Inflammatory macrophage treated with lipopolysaccharide for 4 hours (primary cell): ENCODE measurements at regions not wholly inside any gene's neighbourhood (a gene's known extent, or its start where the extent isn't known, plus 50 kb on each side); places are given as distances from the start of the nearest gene placed in this dataset.

Experiments used
- DNase-seq: peaks from one replicate; pipeline ENCODE4 v3.0.0-alpha.2; 2020

DNA sequence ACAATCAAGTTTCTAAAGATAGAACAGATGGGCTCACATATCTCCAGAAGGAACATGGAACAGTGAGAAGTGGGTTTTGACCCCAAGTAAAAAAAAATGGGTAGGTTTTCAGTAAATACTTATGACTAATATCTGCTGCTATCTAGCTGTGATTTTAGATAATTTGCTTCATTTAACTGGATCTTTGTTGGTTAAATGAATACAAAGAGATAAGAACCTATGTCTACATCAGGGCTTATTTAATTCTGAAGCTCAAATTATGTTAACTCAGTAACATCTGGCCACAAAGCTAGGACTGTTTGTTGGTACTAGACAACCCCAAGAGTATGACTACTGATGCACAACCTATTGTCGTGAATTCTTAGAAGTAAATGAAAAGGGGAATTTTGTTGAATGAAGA is 144.4 kb upstream of the SESN3 start:
- DNase-seq = no peak

DNA sequence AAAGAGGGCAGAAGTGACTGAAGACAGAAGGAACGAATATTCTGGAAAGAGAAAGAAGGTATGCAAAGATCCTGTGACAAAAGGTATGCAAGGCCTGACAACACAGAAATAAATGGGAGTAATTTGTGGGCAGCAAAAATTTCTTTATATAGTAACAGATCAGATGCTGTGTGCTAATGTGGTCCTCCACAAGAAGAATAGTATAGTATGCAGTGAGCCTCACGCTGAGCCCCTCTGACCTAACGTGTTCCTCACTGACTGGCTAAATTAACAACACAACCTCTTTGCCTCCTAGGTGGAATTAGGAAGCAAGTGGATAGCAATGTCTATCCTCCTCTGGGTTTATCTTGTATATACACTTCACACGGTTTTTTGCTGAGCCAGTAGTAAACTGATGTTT is 143.1 kb upstream of the SESN3 start:
- no peak for DNase-seq

DNA sequence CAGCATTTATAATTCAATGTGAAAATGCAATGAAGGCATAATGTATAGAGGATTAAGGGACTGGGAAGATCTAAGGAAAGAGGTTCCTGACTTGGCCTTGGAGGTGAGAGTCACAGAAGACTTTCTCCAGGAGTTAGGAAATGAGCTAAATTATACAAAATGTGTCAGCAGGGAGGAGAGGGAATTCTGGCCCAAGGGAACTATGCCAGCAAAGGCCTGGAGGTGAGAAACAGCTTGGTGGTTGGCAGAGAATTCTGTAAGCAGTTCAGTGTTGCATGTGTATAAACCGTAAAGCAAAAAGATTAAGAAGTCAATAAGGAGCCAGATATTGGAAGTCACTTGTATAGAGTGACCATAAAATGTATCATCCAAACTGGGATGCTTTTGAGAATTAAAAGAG is 142.2 kb upstream of the SESN3 start:
- no peak for DNase-seq

DNA sequence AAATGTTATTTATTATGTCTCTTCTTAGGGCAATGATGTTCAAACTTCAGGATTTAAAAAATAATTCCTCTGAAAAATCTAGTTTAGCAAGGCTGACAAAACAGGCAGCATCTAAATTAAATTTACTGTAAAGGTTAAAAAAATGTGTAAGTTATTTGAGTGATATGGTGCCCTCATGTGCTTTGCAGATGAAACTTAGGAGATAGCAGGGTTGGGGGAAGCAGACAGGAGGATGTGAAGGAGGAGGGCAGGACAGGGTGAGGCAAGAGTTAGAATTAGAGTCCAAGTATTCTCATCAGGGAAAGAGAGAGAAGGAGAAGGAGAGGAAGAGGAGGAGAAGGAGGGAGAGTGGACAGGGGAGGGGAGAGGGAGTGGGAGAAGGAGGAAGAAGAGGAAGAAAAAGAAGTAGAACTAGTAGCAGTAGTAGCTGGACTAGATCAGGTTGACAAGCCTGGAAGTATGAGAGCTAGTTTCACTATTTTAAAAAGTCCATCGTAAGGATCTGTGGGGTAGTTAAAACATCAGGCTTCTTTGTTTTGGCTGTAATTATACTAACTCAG is 141.2 kb upstream of the SESN3 start:
- no peak for DNase-seq

DNA sequence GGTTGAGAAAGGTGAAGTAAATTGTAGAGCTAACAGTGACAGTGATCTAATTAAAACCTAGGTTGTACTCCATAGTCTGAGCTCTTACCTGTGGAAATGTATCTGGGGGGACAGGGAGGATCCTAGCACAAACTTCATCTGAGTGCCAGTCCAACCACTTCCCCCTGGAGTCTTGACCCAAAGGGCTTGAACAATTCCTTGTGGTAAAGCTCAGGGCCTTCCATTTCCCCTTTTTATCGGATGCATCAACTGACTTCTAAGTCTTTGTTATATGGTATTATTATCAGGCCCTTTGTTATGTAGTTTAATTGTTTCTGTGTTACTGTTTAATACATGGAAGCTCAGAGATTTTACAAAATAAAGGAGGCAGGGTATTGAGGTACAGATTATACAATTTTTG is 140.2 kb upstream of the SESN3 start:
- DNase-seq = peak; percentile 62

DNA sequence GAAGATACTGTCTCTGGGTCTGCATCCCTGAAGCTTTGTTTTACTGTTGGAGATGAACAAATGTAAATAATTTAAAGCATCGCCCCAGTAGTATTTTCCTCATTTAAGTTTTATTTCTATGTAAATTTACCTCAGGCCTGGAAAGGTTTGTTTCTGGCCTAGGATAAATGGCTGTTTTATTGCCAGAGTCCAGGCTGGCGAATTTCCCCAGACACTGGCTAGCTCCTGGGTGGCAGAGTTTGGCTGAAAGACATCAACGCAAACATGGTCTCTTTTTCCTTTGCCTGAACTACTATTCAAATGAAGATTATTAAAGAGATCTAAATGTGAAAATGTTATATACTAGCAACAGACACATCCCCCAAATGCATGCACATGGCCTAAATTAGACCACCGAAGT is 136.7 kb upstream of the SESN3 start:
- DNase-seq = no peak

DNA sequence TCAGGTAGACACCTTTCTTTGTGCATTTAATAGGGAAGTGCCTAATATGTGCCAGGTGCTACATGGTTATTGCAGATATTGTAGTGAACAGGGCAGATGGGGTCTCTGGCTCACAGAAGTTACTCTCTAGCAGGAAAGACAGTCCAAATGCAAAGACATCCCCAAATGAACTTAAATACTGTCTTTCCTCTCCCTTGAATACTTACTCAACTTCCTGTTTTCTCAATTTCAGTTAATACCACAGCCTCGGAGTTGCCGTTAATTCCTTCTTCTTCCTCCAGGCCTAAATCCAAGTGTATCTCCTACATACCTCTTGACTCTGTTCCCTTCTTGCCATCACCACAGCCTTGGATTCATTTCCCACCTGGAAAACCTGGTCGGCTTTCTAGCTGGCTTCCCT is 134.3 kb upstream of the SESN3 start:
- DNase-seq = peak; percentile 66

DNA sequence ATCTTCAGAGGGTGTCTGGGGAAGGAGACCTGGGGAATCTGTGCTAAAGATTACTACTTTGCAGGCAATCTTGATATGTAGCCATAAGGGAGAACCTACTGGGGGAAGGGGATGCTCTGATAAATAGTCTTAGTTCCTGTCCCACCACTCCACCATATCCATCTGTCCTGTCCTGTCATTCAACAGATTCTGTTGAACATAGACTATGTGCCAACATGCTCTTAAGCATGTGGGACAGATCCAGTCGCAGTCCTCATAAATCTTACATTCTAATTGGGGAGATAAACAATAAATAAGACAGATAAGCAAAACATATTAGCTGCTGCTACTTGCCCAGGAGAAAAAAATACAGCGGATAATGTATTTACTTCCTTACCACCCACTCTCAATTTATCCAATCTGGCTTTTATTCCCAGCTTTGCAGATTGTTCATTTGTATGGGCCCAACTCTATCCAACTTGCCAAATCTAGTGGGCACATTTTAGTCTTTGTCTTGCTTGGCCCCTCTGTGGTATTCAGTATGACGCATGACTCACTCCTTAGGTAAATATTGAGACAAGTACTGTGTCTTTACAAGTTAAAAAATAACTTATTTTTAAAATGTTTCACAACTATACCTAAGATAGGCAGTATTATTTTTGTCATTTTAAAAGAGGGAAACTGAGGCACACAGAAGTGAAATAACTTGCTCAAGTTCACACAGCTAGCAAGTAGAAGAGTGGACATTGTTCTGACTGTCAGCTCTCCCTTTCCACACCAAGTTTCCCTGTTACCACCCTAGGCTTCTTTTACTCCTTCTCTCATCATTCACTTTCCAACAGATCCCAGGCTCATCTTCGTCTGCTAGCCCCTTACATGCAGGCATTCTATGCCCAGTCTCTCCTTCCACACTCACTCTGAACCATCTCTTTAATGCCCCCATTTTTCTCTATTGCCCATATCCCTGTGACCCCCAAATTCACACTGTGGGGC is 133.6 kb upstream of the SESN3 start:
- DNase-seq = no peak

DNA sequence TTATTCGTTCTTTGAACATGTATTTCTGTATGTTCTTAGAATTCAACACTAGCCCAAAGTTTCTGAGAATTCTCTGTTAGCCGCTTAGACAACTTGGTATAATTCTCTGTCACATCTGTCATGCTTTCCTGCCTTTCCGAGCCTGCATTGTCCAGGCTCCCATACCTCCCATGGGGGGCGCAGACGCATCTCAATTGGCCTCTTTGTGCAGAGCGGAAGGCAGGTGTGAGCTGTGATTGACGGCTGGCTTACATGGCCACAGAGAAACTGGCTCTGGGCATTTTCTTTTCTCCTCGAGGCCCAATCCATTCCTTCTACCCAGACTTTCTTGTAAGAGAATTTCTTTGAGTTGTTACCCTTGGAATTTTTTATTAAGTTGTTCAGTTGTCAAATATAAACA is 132.7 kb upstream of the SESN3 start:
- DNase-seq = no peak

DNA sequence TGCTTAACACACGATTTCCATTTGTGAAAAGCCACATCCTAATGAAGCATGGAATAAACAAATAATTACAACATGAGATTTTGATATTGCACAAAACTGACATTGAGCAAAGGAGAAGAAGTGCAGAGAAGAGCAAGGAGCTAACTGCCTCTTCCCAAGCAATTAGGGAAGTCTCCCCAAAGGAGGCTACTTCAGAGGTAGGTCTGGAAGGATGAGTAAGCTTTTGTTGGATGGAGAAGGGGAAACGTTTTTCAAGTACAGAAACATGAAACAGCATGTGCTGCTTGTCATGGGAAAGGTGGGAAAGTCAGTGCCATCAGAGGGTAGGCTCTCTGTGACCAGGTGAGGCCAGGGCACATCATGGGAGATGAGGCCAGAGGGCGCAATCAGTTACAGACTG is 132.2 kb upstream of the SESN3 start:
- DNase-seq = peak; percentile 84

DNA sequence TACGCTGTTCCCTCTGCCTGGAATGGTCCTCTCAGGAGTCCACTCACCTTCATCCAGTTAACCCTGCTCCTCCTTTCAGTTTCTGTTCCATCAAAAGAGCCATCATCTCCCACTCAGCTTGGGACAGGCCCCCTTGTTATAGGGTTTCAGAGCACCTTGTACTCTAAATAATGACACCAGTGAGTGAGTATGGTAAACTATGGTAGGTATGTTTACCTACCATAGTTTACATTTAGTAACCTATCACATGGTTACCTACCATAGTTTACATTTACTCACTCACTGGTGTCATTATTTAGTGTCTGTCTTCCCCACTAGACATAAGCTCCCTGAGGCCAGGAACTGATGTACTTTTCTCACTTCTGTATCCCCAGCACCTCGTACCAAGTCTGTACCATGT is 130.2 kb upstream of the SESN3 start:
- DNase-seq = no peak

DNA sequence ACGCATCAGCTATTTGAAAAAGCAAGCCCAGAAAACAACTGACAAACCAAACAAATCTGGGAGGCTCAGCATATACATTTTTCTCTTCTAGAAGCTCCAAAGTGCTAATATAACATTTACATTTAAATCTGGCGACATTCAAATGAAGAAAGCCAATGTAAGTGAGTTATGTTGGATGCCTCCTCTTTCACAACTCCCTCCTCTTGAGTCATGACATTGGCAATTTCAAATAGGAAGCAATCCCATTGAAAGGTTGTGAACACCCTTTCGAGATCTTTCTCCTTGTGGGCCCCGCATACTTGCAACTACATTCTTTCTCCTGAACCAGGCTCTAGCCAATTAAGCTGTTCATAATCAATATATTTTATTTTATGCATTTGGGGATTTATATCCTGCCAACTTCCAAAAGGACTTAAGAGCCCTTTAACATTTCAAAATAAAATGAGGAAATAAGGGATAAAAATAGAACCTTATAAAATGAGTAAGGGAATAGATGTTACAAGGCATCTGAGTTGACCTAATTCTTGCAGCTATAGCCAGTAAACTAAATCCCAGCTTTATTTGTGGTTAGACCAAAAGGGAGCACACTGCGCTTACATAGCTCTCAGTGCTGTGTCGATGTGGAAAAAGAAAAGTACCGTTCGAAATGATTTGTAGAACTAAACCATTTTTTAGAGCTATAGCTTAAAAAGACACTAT is 129.5 kb upstream of the SESN3 start:
- peak; percentile 82 for DNase-seq

DNA sequence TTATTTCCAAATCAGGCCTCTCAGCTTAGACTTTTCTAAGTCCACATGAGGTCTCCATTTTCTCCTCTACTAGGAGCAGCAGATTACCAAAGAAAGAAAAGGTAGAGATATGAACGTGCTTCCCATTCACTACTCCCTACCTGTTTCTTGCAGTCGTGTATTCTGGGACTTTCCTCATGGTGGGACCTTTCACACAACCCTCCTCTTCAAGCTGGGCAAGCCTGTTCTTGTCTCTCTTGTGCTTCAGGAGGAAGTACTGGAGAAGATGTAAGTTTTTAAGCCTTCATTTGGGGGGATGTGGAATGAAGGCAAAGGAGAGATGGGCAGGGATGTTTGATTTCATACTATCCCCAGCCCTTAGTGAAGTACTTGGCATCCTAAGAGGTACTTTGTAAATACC is 128.8 kb upstream of the SESN3 start:
- no peak for DNase-seq

DNA sequence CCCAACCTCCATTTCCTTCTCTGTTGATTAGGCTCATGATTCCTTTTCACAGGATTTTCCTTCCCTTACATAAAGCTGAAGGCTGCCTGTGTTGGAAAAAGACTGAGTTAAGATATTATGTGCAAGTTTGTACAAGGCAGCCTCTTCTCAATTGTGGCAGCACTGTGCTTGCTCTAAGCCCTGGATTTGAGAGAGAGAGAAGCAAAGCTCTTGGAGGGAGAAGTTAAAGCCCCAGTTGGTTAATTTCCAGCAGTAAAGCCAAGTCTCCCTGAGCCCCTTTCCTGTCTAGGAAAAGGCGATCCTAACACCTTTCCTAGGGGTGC is 128.3 kb upstream of the SESN3 start:
- no peak for DNase-seq

DNA sequence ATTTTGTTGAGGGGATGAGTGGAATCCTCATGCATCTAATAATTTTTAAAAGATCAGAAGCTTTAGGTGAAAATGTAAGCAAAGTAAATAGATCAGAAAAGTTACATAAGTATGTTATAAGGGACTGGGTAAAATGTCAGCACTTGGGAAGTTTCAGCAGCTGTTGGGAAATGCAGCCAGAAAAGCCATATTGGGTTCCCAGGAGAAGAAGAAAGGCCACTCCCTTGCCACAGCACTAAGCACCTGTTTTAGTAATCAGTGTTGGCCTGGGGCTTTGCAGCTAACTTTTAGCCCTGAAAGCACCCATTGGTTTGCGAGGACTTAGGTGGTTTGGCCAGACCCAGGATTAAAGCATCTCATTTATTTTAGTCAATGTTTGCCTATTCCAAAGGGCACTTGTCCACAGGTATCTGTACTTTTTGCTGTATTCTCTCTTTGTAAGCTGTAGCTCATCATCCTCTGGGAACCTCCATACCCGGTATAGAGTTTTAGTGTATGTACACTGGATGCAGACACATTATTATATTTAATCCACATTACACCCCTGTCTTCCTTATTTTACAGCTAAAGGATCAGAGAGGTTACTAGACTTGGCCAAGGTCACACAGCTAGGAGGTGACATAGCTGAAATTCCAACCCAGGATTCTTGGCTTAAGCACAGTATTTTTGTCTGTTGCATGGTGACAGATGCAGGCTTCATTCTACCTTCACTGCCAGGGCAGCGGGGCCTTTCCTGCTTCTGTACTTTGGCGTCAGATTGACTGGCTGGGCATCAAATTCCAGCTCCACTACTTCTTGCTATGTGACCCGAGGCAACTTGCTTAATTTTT is 127.7 kb upstream of the SESN3 start:
- no peak for DNase-seq

DNA sequence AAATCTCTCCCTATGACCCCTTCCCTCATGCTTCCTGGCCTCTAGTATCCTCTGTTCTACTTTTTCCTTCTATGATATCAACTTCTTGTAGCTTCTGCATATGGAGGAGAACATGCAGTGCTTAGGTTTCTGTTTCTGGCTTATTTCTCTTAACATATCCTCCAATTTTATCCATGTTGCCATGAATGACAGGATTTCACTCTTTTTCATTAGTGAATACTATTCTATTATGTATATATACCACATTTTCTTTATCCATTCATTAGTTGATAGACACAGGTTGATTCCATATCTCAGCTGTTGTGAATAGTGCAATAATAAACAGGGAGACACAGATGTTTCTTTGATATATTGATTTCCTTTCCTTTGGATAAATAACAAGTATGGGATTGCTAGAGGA is 123.3 kb upstream of the SESN3 start:
- no peak for DNase-seq

DNA sequence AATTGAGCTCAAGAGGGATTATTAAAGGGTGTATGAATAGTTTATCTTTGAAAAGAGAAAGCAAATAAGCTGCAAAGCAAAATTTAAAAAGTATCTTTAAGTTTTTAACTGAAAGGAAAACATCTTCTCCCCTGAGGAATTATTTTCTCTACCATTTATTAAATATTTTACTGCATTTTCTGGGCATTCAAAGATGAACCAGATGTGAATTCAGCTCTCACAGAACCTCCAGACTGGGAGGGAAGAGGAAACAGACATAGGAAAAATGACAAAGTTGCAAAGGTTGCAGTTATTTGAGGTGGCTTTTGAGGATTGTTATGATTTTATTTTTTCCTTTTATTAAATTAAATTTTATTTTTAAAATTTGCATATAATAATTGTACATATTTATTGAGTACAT is 122.7 kb upstream of the SESN3 start:
- no peak for DNase-seq

DNA sequence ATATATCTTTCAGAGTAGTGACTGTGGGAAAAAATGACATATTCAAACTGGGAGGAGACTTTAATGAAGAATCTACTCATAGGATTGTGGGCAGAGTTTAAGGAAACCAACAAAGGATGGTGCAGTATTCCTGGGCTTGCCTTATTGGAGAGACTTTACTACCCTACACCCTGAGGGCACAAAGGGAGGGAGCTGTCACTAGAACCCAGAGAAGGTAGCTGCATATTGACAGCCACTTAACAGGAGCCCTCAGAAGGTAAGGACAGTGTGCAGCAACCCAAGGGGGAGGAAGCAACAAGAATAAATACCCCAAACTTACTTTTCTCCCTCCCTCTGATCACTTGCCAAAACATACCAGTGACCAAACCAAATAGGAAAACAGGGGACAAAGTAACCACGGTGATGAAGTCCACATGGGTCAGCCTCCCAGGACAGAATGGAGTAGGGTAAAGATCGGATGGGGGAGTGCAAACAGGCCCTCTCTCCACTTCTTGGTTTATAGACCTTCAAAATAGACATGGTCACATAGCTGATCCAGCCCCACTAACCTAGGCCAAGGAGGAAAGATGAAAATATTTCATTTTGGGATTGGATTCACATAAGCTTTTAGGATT is 121.8 kb upstream of the SESN3 start:
- DNase-seq = no peak

DNA sequence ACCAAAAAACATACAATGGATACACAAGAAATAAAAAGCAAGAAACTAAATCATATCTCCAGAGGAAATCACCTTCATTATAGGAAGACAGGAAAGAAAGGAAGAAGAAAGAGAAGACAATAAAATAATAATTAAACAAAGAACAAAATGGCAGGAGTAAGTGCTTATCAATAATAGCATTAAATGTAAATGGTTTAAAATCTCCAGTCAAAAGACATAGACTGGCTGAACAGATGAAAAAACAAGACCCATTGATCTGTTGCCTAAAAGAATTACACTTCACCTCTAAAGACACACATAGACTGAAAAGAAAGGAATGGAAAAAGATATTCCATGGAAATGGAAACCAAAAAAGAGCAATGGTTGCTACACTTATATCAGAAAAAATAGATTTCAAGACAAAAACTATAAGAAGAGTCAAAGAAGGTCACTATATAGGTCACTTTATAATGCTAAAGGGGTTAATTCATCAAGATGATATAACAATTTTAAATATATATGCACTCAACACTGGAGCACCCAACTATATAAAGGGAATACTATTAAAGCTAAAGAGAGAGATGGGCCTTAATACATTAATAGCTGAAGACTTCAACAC is 118.4 kb upstream of the SESN3 start:
- DNase-seq = no peak

DNA sequence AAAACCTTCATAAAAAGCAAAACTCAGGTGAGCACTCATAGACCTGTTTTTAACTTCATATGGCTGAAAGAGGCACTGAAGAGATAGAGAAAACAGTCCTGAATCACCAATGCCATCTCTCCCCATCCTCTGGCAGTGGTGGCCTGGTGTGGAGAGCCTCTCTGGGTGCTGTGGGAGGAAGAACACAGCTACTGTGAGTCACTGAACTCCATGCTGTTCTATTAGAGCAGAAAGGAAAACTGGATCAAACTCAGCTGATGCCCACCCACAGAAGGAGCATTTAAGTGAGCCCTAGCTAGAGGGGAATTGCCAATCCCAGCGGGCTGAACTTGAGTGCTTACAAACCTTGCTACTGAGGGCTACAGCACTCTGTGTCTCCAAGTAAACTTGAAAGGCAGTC is 115.3 kb upstream of the SESN3 start:
- DNase-seq = peak; percentile 56

DNA sequence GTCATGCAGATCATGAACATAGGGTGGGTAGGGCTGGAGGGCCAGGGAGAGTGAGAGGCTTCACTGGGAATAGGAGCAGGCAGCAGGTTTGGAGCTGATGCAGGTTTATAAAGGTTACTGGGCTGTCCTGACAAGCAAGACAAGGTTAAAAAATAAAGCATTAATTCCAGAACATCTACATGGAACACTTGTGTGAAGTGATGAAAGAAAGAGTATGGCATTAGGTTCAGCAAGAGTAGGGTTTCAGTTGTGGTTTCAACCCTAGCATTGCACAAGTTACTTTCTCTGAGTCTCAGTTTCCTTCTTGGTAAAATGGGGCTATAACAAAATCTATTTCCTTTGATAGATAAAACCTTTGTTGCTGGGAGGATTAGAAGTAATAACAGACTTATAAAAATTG is 114.6 kb upstream of the SESN3 start:
- DNase-seq = peak; percentile 64

DNA sequence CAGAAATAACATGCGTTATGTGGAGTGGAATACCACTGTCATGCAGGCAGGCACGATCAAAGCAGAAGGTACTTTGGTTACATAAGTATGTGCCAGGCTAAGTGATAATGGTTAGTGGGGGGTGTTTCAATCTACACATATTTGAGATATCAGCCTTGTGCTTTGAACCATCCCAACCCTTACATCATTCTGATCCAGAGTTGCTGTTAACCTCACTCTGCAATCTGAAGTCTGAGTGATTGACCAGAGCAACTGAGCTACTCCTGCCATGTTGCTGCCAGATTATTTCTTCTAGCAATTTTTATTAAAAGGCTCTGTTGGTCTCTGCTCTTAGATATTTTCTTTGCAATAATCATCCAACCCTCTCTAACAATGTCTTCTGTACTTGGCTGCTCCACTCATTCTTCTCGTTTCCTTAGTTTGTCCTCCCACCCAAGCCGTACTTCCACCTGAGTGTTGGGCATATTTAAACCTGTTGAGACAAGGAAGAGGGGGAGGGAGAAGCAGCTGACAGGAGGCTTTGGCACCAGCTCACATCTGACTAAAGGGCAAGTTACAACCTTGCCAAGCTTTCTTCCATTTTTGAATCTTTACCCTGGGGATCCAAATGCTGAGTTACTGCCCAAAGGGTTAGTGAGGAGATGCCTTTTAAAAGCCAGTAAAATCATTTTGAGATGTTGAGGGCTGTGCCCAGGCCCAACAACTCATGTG is 114.1 kb upstream of the SESN3 start:
- DNase-seq = no peak
